Activated naive CD8-positive, alpha-beta T cell treated with anti-CD3 and anti-CD28 coated beads, Interleukin-2, amount 50 U/mL, for 24 hours (primary cell): ENCODE measurements at regions not wholly inside any gene's neighbourhood (a gene's known extent, or its start where the extent isn't known, plus 50 kb on each side); places are given as distances from the start of the nearest gene placed in this dataset.

Experiments
- ATAC-seq: fragments of 150-1000 bp; cut with Tn5 transposase; one replicate; pipeline ENCODE4 v1.10.0; 2021
- DNase-seq: peaks from one replicate; pipeline ENCODE4 v3.0.0; 2021
- H3K27ac Mint-ChIP-seq: one replicate; pipeline ENCODE4 v1.8.0; 2021; ENCODE audit warnings: mild to moderate bottlenecking, mixed read lengths
- H3K27me3 Mint-ChIP-seq: one replicate; pipeline ENCODE4 v1.8.0; 2021; ENCODE audit warnings: mixed read lengths
- H3K36me3 Mint-ChIP-seq: one replicate; pipeline ENCODE4 v1.8.0; 2021; ENCODE audit warnings: low read depth, mixed read lengths
- H3K4me1 Mint-ChIP-seq: one replicate; pipeline ENCODE4 v1.8.0; 2021; ENCODE audit warnings: mixed read lengths
- H3K4me3 Mint-ChIP-seq: one replicate; pipeline ENCODE4 v1.8.0; 2021; ENCODE audit warnings: mild to moderate bottlenecking, moderate library complexity, mixed read lengths
- H3K9me3 Mint-ChIP-seq: one replicate; pipeline ENCODE4 v1.8.0; 2021; ENCODE audit warnings: mixed read lengths

- H3K27ac Mint-ChIP-seq = no peak overlapping the region
- no peak for DNase-seq
- peaks cover 2% of the 10 kb centered on the region for H3K27me3 Mint-ChIP-seq
- H3K36me3 Mint-ChIP-seq = no peaks in the 10 kb centered on the region
- no peak for ATAC-seq
- peaks cover 6% of the 10 kb centered on the region for H3K9me3 Mint-ChIP-seq
- H3K4me3 Mint-ChIP-seq = no peak overlapping the region
- peaks cover 11% of the 10 kb centered on the region for H3K4me1 Mint-ChIP-seq
Measured at GRCh38 chr21:35212393-35213127, 163.5 kb upstream of the RUNX1 start.

GRCh38 chr21:35211782-35212181, 162.7 kb upstream of the RUNX1 start:
- DNase-seq (no peak), ATAC-seq (no peak)
- Mint-ChIP-seq H3K27ac (no peak overlapping the region), H3K27me3 (peaks cover 2% of the 10 kb centered on the region), H3K9me3 (peaks cover 6% of the 10 kb centered on the region), H3K4me3 (no peak overlapping the region), H3K4me1 (peaks cover 6% of the 10 kb centered on the region), H3K36me3 (no peaks in the 10 kb centered on the region)

DNA sequence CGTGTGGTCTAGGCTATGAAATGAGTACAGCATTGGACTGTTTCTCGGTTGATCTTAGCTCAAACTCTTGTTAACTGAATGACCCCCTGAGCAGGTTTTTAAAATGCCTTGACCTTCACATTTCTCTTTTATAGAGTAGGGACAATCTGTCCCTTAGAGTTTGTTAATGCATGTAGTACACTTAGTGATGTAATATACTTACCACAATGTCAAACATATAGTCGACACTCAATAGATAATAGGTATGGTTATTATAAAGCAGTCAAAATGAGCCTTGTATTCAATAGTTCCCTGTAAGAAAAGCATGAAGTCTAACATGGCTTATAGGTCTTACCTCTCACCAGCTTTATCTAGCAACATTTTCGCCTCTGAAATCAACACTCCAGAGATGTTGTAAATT, 161.0 kb upstream of the RUNX1 start:
- ATAC-seq (no peak), DNase-seq (no peak)
- Mint-ChIP-seq H3K9me3 (peaks cover 6% of the 10 kb centered on the region), H3K27me3 (peaks cover 2% of the 10 kb centered on the region), H3K36me3 (no peaks in the 10 kb centered on the region), H3K27ac (no peak overlapping the region), H3K4me1 (peaks cover 21% of the 10 kb centered on the region), H3K4me3 (no peak overlapping the region)

GRCh38 chr21:35208810-35209517, 159.9 kb upstream of the RUNX1 start:
- peaks cover 2% of the 10 kb centered on the region for H3K27me3 Mint-ChIP-seq
- peaks cover 32% of the 10 kb centered on the region for H3K4me1 Mint-ChIP-seq
- H3K4me3 Mint-ChIP-seq = no peak overlapping the region
- no peaks in the 10 kb centered on the region for H3K36me3 Mint-ChIP-seq
- no peak for ATAC-seq
- H3K9me3 Mint-ChIP-seq = peaks cover 6% of the 10 kb centered on the region
- no peak for DNase-seq
- no peak overlapping the region for H3K27ac Mint-ChIP-seq

- no peak for DNase-seq
- H3K36me3 Mint-ChIP-seq = no peaks in the 10 kb centered on the region
- H3K4me3 Mint-ChIP-seq = no peak overlapping the region
- peaks cover 2% of the 10 kb centered on the region for H3K27me3 Mint-ChIP-seq
- no peak overlapping the region for H3K27ac Mint-ChIP-seq
- peaks cover 41% of the 10 kb centered on the region for H3K4me1 Mint-ChIP-seq
- ATAC-seq = no peak
- peaks cover 6% of the 10 kb centered on the region for H3K9me3 Mint-ChIP-seq
Measured at GRCh38 chr21:35208104-35208503, 159.0 kb upstream of the RUNX1 start.

DNA sequence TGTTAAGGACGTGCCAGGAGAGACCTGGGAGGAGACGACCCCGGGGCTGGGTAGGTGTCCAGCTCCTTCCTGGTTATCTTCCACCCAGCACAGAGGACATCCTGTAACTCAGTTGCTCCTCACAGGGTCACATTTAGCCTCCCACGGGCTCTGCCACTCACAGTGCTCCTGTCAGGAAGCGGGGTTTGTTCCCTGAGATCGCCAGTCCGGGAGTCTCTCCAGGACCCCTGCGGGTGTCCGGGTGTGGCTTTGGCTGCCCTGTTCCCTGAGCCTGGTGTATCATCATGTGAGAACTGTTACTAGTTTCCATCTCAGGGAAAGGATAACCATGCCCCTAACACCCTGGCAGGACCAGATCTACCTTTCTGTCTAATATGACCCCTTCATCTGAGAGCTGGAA, 158.2 kb upstream of the RUNX1 start:
- peaks cover 2% of the 10 kb centered on the region for H3K27me3 Mint-ChIP-seq
- H3K4me3 Mint-ChIP-seq = no peak overlapping the region
- DNase-seq (no peak), ATAC-seq (no peak)
- H3K4me1 Mint-ChIP-seq = peaks cover 46% of the 10 kb centered on the region
- peaks cover 6% of the 10 kb centered on the region for H3K9me3 Mint-ChIP-seq
- H3K27ac Mint-ChIP-seq = no peak overlapping the region
- H3K36me3 Mint-ChIP-seq = no peaks in the 10 kb centered on the region

- no peak for ATAC-seq
- H3K27ac Mint-ChIP-seq = no peak overlapping the region
- peaks cover 6% of the 10 kb centered on the region for H3K9me3 Mint-ChIP-seq
Measured at GRCh38 chr21:35206141-35207125, 157.3 kb upstream of the RUNX1 start.

GRCh38 chr21:35204850-35205541, 155.9 kb upstream of the RUNX1 start:
- ATAC-seq (peak; percentile 27), DNase-seq (peak; percentile 26)
- no peaks in the 10 kb centered on the region for H3K36me3 Mint-ChIP-seq
- H3K9me3 Mint-ChIP-seq = peaks cover 3% of the 10 kb centered on the region
- H3K27me3 Mint-ChIP-seq = peaks cover 3% of the 10 kb centered on the region
- H3K4me3 Mint-ChIP-seq = peak overlapping the region; percentile 66
- peak overlapping the region; percentile 86 for H3K27ac Mint-ChIP-seq
- peaks cover 46% of the 10 kb centered on the region for H3K4me1 Mint-ChIP-seq

More at GRCh38 chr21:35206141-35207125, 157.3 kb upstream of the RUNX1 start:
- Mint-ChIP-seq H3K36me3 (no peaks in the 10 kb centered on the region), H3K4me3 (no peak overlapping the region), H3K27me3 (peaks cover 2% of the 10 kb centered on the region), H3K4me1 (peaks cover 46% of the 10 kb centered on the region)
- no peak for DNase-seq

DNA sequence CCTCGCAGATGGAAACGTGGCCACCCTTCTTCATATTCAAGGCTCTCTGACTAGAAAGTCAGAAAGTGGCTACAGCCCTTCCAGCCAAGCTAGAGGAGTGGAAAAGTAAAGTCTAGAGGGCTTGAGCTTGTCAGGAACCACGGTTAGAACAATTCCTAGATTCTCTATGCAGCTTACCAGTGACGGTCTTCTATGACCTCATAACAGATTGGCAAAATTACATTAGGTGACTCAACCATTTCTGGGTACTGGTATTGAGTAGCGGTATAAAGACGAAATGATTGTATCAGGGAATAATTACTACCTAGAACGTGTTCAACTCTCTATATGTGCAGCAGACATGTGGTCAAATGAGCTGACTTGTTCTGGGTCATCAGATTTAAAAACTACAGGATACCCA, 155.0 kb upstream of the RUNX1 start:
- no peak for DNase-seq
- Mint-ChIP-seq H3K27me3 (peaks cover 3% of the 10 kb centered on the region), H3K36me3 (no peaks in the 10 kb centered on the region), H3K9me3 (no peaks in the 10 kb centered on the region), H3K27ac (peak overlapping the region; percentile 44), H3K4me1 (peaks cover 50% of the 10 kb centered on the region), H3K4me3 (no peak overlapping the region)
- ATAC-seq = no peak

GRCh38 chr21:35203093-35203977, 154.2 kb upstream of the RUNX1 start:
- DNase-seq (no peak), ATAC-seq (no peak)
- H3K9me3 Mint-ChIP-seq = no peaks in the 10 kb centered on the region
- peak overlapping the region; percentile 44 for H3K27ac Mint-ChIP-seq
- H3K4me1 Mint-ChIP-seq = peaks cover 58% of the 10 kb centered on the region
- H3K4me3 Mint-ChIP-seq = no peak overlapping the region
- H3K27me3 Mint-ChIP-seq = peaks cover 3% of the 10 kb centered on the region
- no peaks in the 10 kb centered on the region for H3K36me3 Mint-ChIP-seq

GRCh38 chr21:35202431-35202830, 153.3 kb upstream of the RUNX1 start:
- no peak overlapping the region for H3K4me3 Mint-ChIP-seq
- no peaks in the 10 kb centered on the region for H3K36me3 Mint-ChIP-seq
- H3K27ac Mint-ChIP-seq = no peak overlapping the region
- DNase-seq = no peak
- peaks cover 67% of the 10 kb centered on the region for H3K4me1 Mint-ChIP-seq
- ATAC-seq = no peak
- no peaks in the 10 kb centered on the region for H3K9me3 Mint-ChIP-seq
- peaks cover 1% of the 10 kb centered on the region for H3K27me3 Mint-ChIP-seq

DNA sequence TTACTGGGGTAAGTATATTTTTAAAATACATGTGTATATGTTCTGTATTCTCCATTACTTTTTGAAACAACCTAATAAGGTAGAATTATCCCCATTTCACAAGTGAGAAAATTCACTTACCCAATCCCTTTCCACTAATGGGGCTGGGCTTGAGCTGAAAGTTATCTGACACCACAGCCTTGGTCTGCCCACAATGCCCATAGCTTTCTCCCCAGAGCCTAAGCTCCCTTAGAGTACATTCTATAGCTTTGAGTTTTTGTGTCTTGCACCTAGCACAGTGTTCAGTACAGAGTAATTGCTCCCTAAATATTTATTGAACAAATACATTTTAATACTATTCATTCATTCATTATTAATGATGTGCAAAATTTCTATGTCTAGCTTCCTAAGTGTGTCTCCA, 152.7 kb upstream of the RUNX1 start:
- DNase-seq = no peak

GRCh38 chr21:35201288-35201687, 152.2 kb upstream of the RUNX1 start:
- DNase-seq (no peak), ATAC-seq (no peak)
- H3K27me3 Mint-ChIP-seq = peaks cover 1% of the 10 kb centered on the region
- no peak overlapping the region for H3K27ac Mint-ChIP-seq
- no peak overlapping the region for H3K4me3 Mint-ChIP-seq
- H3K36me3 Mint-ChIP-seq = no peaks in the 10 kb centered on the region
- H3K9me3 Mint-ChIP-seq = peaks cover 9% of the 10 kb centered on the region
- peaks cover 66% of the 10 kb centered on the region for H3K4me1 Mint-ChIP-seq

More for the DNA sequence above, 152.7 kb upstream of the RUNX1 start:
- Mint-ChIP-seq H3K9me3 (peaks cover 5% of the 10 kb centered on the region), H3K27ac (no peak overlapping the region), H3K27me3 (peaks cover 1% of the 10 kb centered on the region), H3K4me3 (no peak overlapping the region), H3K36me3 (no peaks in the 10 kb centered on the region), H3K4me1 (peaks cover 69% of the 10 kb centered on the region)
- no peak for ATAC-seq
